GM12872 (cell line): ENCODE measurements at regions not wholly inside any gene's neighbourhood (a gene's known extent, or its start where the extent isn't known, plus 50 kb on each side); places are given as distances from the start of the nearest gene placed in this dataset.

Experiments
- TF ChIP-seq, protein P1 (sequence below): IDR thresholded peaks from 3 replicates; pipeline ENCODE4 v1.5.1; 2011; ENCODE audit warnings: low read depth, mild to moderate bottlenecking, low read length, moderate library complexity; ENCODE audit not compliant: insufficient read depth

DNA sequence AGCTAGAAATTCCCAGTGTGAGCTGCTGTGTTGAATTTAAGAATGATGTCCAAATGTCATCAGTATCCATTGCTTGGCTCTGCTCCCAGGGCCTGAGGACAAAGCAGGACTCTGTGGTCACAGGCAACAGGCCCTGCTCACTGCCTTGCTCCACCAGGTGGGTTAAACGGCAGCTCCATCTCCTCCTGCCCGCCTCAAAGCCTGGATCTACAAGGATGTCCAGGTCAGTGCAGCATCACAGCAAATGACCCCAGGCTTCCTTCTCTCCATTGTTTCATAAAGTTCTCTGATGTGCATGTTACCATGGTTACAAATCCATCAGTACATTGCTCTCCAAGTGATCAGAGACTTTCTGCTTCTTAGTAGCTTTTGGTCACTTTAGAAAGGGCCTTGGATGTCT lies 322.0 kb upstream of the ZNF32 start:
- TF ChIP-seq, protein P1, sequence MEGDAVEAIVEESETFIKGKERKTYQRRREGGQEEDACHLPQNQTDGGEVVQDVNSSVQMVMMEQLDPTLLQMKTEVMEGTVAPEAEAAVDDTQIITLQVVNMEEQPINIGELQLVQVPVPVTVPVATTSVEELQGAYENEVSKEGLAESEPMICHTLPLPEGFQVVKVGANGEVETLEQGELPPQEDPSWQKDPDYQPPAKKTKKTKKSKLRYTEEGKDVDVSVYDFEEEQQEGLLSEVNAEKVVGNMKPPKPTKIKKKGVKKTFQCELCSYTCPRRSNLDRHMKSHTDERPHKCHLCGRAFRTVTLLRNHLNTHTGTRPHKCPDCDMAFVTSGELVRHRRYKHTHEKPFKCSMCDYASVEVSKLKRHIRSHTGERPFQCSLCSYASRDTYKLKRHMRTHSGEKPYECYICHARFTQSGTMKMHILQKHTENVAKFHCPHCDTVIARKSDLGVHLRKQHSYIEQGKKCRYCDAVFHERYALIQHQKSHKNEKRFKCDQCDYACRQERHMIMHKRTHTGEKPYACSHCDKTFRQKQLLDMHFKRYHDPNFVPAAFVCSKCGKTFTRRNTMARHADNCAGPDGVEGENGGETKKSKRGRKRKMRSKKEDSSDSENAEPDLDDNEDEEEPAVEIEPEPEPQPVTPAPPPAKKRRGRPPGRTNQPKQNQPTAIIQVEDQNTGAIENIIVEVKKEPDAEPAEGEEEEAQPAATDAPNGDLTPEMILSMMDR, result no peak

DNA sequence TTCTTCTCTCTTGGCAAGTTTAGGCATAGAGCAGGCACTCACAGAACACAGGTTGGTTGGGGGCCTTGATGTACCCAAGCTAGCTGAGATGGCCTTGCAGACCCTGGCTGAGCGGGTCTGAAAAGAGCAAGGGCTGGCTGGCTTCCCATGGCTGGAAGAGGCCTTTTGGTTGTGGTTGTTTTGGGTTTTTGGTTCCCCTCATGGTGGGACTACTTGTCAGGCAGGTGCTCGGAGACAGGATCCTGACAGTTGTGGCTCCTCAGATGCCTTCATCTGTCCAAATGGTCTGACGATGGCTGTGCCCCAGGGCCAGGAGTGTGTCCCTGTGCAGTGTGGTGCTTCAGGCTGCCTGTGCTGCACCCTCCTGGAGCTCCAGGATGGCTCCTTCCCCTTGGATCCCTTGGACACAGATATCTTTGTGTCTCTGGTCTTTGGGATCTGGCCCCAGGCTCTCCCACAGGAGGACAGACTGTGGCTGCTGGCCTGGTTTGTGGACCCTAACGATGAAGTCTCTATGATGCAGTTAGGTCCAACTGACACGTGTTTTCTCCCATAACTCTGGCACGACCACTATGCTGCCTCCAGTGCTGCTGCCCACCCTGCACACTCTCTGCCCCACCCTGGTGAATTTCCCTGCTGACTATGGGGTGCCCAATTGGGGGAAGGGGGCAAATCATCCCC lies 321.5 kb upstream of the ZNF32 start:
- TF ChIP-seq, protein P1, result no peak

DNA sequence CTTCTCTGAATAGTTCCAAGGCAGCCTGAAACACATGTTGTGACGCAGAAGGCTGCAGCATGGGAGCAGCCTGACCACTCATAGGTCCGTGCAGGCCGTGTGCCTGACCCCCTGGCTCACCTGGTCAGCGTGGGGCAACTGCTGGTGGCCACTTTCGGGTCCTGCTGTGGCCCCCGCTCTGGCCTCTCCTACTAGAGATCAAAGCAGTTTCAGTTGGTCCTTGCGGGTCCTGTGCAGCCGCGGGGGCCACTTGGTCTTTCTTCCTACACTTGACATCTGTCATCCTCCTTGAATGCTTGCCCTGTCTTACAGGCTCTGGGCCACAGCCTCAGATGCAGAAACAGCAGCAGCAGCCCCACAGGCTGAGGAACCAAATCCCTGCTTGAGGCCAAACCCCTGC lies 320.8 kb upstream of the ZNF32 start:
- TF ChIP-seq, protein P1, result no peak

DNA sequence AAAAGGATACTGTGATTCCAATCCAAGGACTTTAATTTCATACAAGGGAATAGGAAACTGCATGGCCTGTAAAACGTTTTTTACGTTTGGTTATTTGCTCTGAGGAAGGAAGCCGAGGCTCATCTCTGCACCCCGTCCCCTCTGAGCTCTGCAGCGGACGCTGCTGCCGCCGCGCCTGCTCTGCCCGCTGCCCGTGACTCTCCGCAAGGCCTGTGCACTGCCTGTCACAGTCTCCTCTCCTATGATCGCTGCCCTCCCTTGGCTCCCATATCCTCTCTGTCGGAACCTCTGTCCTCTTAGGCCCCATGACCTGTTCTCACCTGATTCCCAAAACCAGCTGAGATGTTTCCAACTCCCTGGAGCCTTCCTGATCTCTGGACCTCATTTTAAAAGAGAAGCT lies 320.3 kb upstream of the ZNF32 start:
- TF ChIP-seq, protein P1, result no peak

DNA sequence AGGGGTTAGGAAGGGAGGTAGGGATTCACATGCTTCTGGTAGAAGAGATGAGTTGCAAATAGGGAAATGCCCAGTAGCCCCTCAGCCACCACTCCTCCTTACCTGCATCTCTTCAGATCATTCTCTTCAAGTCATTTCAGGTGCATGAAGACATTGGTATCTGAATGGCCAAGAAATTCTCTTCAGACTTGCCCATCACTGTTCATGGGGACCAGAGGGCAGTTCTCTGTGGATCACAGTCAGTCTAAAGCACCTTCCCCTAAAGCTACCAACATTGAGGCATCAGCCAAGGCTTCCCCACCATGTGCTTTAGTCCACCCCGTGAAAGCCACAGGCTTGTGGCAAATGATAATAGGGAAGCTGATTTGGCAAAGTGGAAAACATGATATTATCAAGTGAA lies 319.4 kb upstream of the ZNF32 start:
- TF ChIP-seq, protein P1, result no peak

DNA sequence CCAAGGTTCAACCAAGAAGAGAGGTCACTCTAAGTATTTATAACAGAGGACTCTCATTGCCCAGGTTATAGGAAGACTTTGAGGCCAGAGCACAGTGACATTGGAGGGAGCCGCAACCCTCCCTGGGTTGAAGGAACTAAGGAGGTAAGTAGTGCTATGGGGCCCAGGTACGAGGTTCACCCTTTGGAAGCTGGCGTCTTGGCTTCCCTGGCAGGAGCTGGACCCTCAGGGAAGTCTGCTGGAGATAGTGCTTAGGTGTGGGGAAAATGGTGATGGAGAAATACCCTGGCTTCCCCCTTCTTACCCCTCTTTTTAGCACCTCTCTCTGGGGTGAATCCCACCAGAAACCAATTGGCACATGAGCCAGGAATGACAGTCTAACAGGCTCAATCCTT lies 317.9 kb upstream of the ZNF32 start:
- TF ChIP-seq, protein P1, result no peak

DNA sequence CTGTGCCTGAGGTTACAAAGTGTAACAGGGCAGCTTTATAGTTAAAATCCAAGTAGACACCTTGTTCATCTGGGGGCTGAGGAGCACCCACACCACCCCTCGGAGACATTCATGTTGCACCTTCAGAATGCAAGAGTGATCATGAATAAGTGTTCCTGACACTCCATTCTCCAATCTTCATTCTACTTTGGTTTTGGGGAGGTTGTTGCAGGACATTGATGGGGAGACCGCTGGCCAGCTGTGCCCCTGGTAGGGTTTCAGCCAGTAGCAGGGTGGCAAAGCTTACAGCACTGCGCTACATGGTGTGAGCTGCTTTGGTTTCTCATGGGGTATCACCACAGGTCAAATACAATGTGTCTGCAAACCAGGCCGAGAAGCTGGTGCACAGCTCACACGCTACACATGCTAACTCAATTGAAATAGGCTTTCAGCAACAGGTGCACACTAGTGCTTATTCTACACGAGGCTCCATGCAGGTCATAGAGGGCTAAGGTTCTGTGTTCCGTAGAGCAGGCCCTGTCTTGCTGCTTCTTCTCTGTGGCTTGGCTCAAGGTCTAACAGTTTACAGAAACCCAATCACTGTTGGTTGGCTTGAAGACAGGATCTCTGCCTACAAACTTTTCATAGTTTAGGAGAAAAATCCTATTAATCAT lies 317.4 kb upstream of the ZNF32 start:
- TF ChIP-seq, protein P1, result no peak
